ENCODE measurements at regions not wholly inside any gene's neighbourhood (a gene's known extent, or its start where the extent isn't known, plus 50 kb on each side); places are given as distances from the start of the nearest gene placed in this dataset.

DNA sequence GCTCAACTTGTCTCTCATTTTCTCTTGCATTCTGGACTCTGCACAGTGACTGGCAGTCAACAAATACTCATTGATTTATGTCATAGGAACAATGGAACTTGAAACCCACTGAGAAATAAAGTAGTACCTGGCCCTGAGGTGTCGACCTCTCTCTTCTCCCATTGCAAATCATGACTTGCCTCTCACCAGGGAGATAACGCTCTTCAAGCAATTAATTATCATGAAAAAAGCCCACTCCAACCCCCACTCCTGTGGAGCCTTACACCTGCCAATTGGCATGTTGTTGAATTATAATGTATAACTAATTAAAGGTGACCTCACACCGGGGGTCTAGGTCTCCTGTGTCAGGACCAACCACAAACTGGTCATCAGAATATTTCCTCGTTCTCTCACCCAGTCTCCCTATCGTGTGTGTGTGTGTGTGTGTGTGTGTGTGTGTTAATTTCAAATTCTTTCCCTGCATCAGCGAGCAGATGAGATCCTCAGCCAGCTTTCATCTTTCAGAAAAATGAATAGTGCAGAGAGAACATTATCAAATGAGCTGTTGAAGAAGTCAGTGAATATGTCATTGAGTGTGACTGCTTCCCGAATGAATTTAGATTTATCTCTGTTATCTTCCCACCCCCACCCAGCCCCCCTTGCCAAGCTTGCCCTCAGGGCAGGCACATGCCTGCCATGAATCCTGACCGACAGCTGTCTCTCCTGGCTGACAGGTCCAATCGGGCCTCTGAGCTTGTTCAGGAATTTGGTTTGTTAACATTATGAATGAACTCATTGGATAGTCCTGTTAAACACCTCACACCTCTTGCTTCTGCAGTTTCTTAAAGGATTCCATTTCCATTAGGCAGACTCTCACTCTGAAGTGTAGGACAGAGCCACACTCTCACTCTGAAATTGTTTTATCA lies 357.4 kb downstream of the INSC start:
- intact Hi-C loops (cut with DNase I): no loop called here
- Histone ChIP-seq H3K9me3 (no peaks in the 10 kb centered on the region), H3K4me1 (replicated peaks) (no peaks in the 10 kb centered on the region), H3K36me3 (no peaks in the 10 kb centered on the region), H3K4me3 (no peak overlapping the region), H3K27me3 (replicated peaks; ENCODE audit: insufficient read depth) (no peaks in the 10 kb centered on the region), H3K27ac (no peak overlapping the region)
- no peak for TF ChIP-seq POLR2AphosphoS5 (IDR thresholded peaks at IDR 0.05)
- no peak for DNase-seq (ENCODE audit: low spot score)
- WGBS: 14% methylated on average over 9 of the region's 9 CpGs

DNA sequence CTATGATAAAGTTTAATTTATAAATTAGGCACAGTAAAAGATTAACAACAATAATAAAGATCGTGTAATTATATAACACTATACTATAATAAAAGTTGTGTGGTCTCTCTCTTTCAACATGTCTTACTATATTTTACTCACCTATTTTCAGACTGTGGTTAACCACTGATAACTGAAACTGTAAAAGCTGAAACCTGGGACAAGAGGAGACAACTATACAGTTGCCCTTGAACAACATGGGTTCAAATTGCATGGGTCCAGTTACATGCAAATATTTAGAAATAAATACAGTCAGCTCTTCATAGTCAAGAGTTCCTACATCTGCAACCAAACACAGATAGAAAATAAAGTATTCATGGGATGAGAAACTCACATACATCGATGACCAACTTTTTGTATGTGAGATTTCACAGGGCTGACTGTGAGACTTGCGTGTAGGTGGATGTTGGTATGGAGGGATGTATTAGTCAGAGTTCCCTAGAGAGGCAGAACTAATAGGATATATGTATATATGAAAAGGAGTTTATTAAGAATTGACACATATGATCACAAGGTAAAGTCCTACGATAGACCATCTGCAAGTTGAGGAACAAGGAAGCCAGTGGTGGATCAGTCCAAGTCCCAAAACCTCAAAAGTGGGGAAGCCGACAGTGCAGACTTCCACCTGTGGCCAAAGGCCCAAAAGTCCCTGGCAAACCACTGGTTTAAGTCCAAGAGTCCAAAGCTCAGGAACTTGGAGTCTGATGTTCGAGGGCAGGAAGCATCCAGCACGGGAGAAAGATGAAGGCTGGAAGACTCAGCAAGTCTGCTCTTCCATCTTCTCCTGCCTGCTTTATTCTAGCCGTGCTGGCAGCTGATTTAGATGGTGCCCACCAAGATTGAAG lies 359.5 kb downstream of the INSC start:
- TF ChIP-seq, protein P1, sequence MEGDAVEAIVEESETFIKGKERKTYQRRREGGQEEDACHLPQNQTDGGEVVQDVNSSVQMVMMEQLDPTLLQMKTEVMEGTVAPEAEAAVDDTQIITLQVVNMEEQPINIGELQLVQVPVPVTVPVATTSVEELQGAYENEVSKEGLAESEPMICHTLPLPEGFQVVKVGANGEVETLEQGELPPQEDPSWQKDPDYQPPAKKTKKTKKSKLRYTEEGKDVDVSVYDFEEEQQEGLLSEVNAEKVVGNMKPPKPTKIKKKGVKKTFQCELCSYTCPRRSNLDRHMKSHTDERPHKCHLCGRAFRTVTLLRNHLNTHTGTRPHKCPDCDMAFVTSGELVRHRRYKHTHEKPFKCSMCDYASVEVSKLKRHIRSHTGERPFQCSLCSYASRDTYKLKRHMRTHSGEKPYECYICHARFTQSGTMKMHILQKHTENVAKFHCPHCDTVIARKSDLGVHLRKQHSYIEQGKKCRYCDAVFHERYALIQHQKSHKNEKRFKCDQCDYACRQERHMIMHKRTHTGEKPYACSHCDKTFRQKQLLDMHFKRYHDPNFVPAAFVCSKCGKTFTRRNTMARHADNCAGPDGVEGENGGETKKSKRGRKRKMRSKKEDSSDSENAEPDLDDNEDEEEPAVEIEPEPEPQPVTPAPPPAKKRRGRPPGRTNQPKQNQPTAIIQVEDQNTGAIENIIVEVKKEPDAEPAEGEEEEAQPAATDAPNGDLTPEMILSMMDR (IDR thresholded peaks at IDR 0.05): no peak
- no peak for TF ChIP-seq POLR2AphosphoS5 (IDR thresholded peaks at IDR 0.05)
- no peak for TF ChIP-seq POLR2A (IDR thresholded peaks at IDR 0.05)
- Histone ChIP-seq H3K27ac (no peak overlapping the region), H3K9me3 (no peaks in the 10 kb centered on the region), H3K27me3 (replicated peaks; ENCODE audit: insufficient read depth) (no peaks in the 10 kb centered on the region), H3K4me1 (replicated peaks) (no peaks in the 10 kb centered on the region), H3K36me3 (no peaks in the 10 kb centered on the region), H3K4me3 (no peak overlapping the region)
- intact Hi-C loops (cut with DNase I): no loop called here
- no peak for DNase-seq (ENCODE audit: low spot score)
- WGBS: 90% methylated on average over 8 of the region's 8 CpGs

DNA sequence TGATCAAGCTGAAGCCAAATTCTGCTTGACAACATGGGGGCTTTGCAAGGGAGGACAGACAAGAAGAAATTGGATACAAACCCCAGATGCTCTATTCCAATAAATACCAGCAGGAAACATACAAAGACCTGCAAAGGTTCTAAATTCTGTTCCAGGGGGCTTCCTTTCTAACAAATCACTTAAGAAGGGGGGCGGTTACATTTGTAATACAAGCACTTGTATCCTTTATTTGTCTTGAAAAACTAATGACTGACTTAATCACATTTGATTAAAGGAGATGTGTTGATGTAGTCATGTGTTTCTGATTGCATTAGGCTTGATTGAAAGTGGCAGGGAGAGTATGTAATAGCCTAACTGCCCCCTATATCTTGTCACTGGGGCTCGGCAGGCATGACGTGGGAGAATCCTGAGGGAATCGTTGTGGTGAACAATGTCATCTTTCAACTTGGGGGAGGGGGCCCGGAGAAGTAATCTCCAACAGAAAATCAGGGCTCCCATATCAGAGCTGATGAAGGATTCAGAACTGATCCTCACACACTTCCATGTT lies 361.7 kb downstream of the INSC start:
- TF ChIP-seq POLR2A (IDR thresholded peaks at IDR 0.05): no peak
- TF ChIP-seq, protein P1 (IDR thresholded peaks at IDR 0.05): no peak
- TF ChIP-seq POLR2AphosphoS5 (IDR thresholded peaks at IDR 0.05): no peak
- H3K4me1 ChIP-seq (replicated peaks): no peaks in the 10 kb centered on the region
- H3K36me3 ChIP-seq: no peaks in the 10 kb centered on the region
- no peak for DNase-seq (ENCODE audit: low spot score)
- H3K27ac ChIP-seq: no peak overlapping the region
- no peaks in the 10 kb centered on the region for H3K9me3 ChIP-seq
- no peaks in the 10 kb centered on the region for H3K27me3 ChIP-seq (replicated peaks; ENCODE audit: insufficient read depth)
- intact Hi-C loops (cut with DNase I): no loop called here
- H3K4me3 ChIP-seq: no peak overlapping the region
- 72% methylated on average over 5 of the region's 5 CpGs for WGBS

DNA sequence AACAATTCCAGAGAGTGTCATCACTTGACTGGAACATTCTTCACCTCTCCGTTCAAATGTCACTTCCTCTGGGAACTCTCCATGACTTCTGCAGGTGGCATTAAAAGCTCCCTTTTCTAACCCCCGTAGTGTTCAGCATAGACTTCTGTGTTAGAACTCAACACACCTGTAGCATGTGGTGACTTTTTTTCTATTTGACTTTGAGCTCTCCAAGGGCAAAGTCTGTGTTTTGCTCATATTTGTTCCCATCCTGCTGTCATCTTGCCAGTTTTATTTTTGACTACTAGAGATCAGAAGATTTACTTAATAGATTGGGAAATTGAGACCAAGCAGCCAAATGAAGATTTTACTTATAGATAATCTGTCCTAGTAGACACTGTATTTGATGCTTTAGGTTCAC lies 367.1 kb downstream of the INSC start:
- no peaks in the 10 kb centered on the region for H3K4me1 ChIP-seq (replicated peaks)
- H3K36me3 ChIP-seq: no peaks in the 10 kb centered on the region
- no peaks in the 10 kb centered on the region for H3K27me3 ChIP-seq (replicated peaks; ENCODE audit: insufficient read depth)
- 84% methylated on average over 2 of the region's 2 CpGs for WGBS
- DNase-seq (ENCODE audit: low spot score): no peak
- no peaks in the 10 kb centered on the region for H3K9me3 ChIP-seq
- no peak overlapping the region for H3K27ac ChIP-seq
- TF ChIP-seq, protein P1 (IDR thresholded peaks at IDR 0.05): no peak
- no peak for TF ChIP-seq POLR2A (IDR thresholded peaks at IDR 0.05)
- TF ChIP-seq POLR2AphosphoS5 (IDR thresholded peaks at IDR 0.05): no peak
- no peak overlapping the region for H3K4me3 ChIP-seq
- intact Hi-C loops (cut with DNase I): no loop called here

DNA sequence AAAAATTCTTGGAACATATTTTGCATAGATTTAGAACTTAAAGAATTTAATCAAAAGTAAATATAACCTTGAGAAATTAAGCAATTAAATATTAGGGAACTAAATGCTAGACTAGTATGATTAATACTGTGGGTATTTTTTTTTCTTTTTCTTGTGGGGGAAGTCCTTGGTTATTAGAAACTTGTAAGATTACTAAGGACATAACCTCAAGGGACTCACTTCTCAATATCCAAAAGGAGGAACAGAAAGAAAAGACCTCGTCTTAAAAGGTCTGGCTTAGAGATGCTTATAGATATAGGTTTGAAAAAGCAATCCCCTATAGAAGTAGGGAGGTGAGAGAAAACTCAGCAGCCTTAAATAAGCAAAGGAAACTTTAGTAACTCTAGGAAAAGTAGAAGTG lies 368.5 kb downstream of the INSC start:
- 77% methylated on average over 1 of the region's 1 CpG for WGBS
- Histone ChIP-seq H3K9me3 (no peaks in the 10 kb centered on the region), H3K36me3 (no peaks in the 10 kb centered on the region), H3K4me1 (replicated peaks) (no peaks in the 10 kb centered on the region), H3K4me3 (no peak overlapping the region), H3K27me3 (replicated peaks; ENCODE audit: insufficient read depth) (no peaks in the 10 kb centered on the region), H3K27ac (no peak overlapping the region)
- intact Hi-C loops (cut with DNase I): no loop called here
- TF ChIP-seq POLR2AphosphoS5 (IDR thresholded peaks at IDR 0.05) (no peak), POLR2A (IDR thresholded peaks at IDR 0.05) (no peak)
- TF ChIP-seq, protein P1 (IDR thresholded peaks at IDR 0.05): no peak
- no peak for DNase-seq (ENCODE audit: low spot score)
